HG02642 (cell line): ENCODE measurements at regions not wholly inside any gene's neighbourhood (a gene's known extent, or its start where the extent isn't known, plus 50 kb on each side); places are given as distances from the start of the nearest gene placed in this dataset.

ENCODE experiments used
- ATAC-seq: cut with Tn5 transposase; IDR thresholded peaks from one replicate; pipeline ENCODE4 v1.9.1; 2021; ENCODE audit warnings: mild to moderate bottlenecking; ENCODE audit not compliant: unreplicated experiment, poor library complexity

- ATAC-seq, result no peak
These were observed 50.7 kb upstream of the GPR157 start for GRCh38 chr1:9179463-9180110.

- ATAC-seq, result no peak
These were observed 51.4 kb upstream of the GPR157 start for GRCh38 chr1:9180111-9180819.

- ATAC-seq, result peak; percentile 36
These were observed 52.4 kb upstream of the GPR157 start for GRCh38 chr1:9181176-9181906.

- ATAC-seq, result peak; percentile 54
These were observed 52.4 kb upstream of the H6PD start for GRCh38 chr1:9181990-9182783.

- ATAC-seq, result no peak
These were observed 51.8 kb upstream of the H6PD start for GRCh38 chr1:9182784-9183257.

- ATAC-seq, result no peak
These were observed 51.1 kb upstream of the H6PD start for GRCh38 chr1:9183441-9183840.

- no peak for ATAC-seq
These were observed 50.7 kb upstream of the H6PD start for GRCh38 chr1:9183898-9184297.

GRCh38 chr1:9184749-9185148 is 49.8 kb upstream of the H6PD start:
- ATAC-seq, result no peak
